ENCODE measurements at regions not wholly inside any gene's neighbourhood (a gene's known extent, or its start where the extent isn't known, plus 50 kb on each side); places are given as distances from the start of the nearest gene placed in this dataset.

- DNase-seq, result no peak
- no peaks in the 10 kb centered on the region for H3K36me3 ChIP-seq (ENCODE audit: insufficient read depth, low read length)
- no peak overlapping the region for H3K4me3 Mint-ChIP-seq
- H3K27me3 ChIP-seq (ENCODE audit: control insufficient read depth in 1 of 2, insufficient read depth in 2 of 2, low read length in 2 of 2), result no peaks in the 10 kb centered on the region
- H3K9me3 Mint-ChIP-seq, result no peaks in the 10 kb centered on the region
- ATAC-seq (ENCODE audit: poor library complexity), result no peak
- ChIA-PET CTCF (no interaction called here), POLR2A (no interaction called here)
- TF ChIP-seq, protein P1, sequence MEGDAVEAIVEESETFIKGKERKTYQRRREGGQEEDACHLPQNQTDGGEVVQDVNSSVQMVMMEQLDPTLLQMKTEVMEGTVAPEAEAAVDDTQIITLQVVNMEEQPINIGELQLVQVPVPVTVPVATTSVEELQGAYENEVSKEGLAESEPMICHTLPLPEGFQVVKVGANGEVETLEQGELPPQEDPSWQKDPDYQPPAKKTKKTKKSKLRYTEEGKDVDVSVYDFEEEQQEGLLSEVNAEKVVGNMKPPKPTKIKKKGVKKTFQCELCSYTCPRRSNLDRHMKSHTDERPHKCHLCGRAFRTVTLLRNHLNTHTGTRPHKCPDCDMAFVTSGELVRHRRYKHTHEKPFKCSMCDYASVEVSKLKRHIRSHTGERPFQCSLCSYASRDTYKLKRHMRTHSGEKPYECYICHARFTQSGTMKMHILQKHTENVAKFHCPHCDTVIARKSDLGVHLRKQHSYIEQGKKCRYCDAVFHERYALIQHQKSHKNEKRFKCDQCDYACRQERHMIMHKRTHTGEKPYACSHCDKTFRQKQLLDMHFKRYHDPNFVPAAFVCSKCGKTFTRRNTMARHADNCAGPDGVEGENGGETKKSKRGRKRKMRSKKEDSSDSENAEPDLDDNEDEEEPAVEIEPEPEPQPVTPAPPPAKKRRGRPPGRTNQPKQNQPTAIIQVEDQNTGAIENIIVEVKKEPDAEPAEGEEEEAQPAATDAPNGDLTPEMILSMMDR (IDR thresholded peaks at IDR 0.05), result no peak
- intact Hi-C loops (cut with DNase I, micrococcal nuclease), result no loop called here
- H3K27ac ChIP-seq (ENCODE audit: low read depth in 1 of 2, low read length in 2 of 2), result no peak overlapping the region
- no peaks in the 10 kb centered on the region for H3K9me3 ChIP-seq (ENCODE audit: control insufficient read depth in 1 of 2, insufficient read depth in 1 of 2, low read length in 2 of 2)
- no peaks in the 10 kb centered on the region for H3K4me1 ChIP-seq (ENCODE audit: insufficient read depth, low read length)
- H3K4me3 ChIP-seq (ENCODE audit: low read length), result no peak overlapping the region
- H3K36me3 Mint-ChIP-seq (ENCODE audit: low read depth), result no peaks in the 10 kb centered on the region
- no peaks in the 10 kb centered on the region for H3K27me3 Mint-ChIP-seq
- no peaks in the 10 kb centered on the region for H3K4me1 Mint-ChIP-seq (ENCODE audit: low read depth)
- no peak overlapping the region for H3K27ac Mint-ChIP-seq
Measured at GRCh38 chr1:98260412-98260811, 339.6 kb upstream of the DPYD start.

DNA sequence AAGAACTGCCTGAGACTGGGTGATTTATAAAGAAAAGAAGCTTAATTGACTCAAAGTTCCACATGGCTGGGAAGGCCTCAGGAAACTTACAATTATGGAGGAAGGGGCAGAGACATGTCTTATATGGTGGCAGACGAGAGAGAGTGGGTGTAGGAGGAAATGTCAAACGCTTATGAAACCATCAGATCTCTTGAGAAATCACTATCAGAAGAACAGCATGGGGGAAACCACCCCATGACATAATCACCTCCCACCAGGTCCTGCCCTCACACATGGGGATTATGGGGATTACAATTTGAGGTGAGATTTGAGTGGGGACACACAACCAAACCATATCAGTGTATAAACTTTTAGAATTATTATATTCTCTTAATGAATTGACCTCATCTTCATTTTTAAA, 335.9 kb upstream of the DPYD start:
- ATAC-seq (ENCODE audit: poor library complexity) (no peak), DNase-seq (no peak)
- Histone ChIP-seq H3K9me3 (ENCODE audit: control insufficient read depth in 1 of 2, insufficient read depth in 1 of 2, low read length in 2 of 2) (no peaks in the 10 kb centered on the region), H3K27me3 (ENCODE audit: control insufficient read depth in 1 of 2, insufficient read depth in 2 of 2, low read length in 2 of 2) (no peaks in the 10 kb centered on the region), H3K4me3 (ENCODE audit: low read length) (no peak overlapping the region), H3K36me3 (ENCODE audit: insufficient read depth, low read length) (no peaks in the 10 kb centered on the region), H3K4me1 (ENCODE audit: insufficient read depth, low read length) (no peaks in the 10 kb centered on the region), H3K27ac (ENCODE audit: low read depth in 1 of 2, low read length in 2 of 2) (no peak overlapping the region)
- TF ChIP-seq, protein P1 (IDR thresholded peaks at IDR 0.05), result no peak
- intact Hi-C loops (cut with DNase I, micrococcal nuclease), result no loop called here
- CTCF ChIA-PET, result no interaction called here
- Mint-ChIP-seq H3K36me3 (ENCODE audit: low read depth) (no peaks in the 10 kb centered on the region), H3K4me1 (ENCODE audit: low read depth) (no peaks in the 10 kb centered on the region), H3K4me3 (no peak overlapping the region), H3K27ac (no peak overlapping the region), H3K9me3 (no peaks in the 10 kb centered on the region), H3K27me3 (no peaks in the 10 kb centered on the region)
- POLR2A ChIA-PET, result no interaction called here

GRCh38 chr1:98253145-98253544, 332.3 kb upstream of the DPYD start:
- no peak for DNase-seq
- H3K36me3 ChIP-seq (ENCODE audit: insufficient read depth, low read length), result no peaks in the 10 kb centered on the region
- no peak for ATAC-seq (ENCODE audit: poor library complexity)
- no peak overlapping the region for H3K4me3 Mint-ChIP-seq
- H3K4me3 ChIP-seq (ENCODE audit: low read length), result no peak overlapping the region
- no peaks in the 10 kb centered on the region for H3K4me1 ChIP-seq (ENCODE audit: insufficient read depth, low read length)
- H3K9me3 ChIP-seq (ENCODE audit: control insufficient read depth in 1 of 2, insufficient read depth in 1 of 2, low read length in 2 of 2), result peaks cover 0 to 3% of the 10 kb centered on the region in 2 experiments
- H3K4me1 Mint-ChIP-seq (ENCODE audit: low read depth), result no peaks in the 10 kb centered on the region
- intact Hi-C loops (cut with DNase I, micrococcal nuclease), result no loop called here
- ChIA-PET POLR2A (no interaction called here), CTCF (no interaction called here)
- H3K27me3 ChIP-seq (ENCODE audit: control insufficient read depth in 1 of 2, insufficient read depth in 2 of 2, low read length in 2 of 2), result no peaks in the 10 kb centered on the region
- H3K36me3 Mint-ChIP-seq (ENCODE audit: low read depth), result no peaks in the 10 kb centered on the region
- H3K27ac ChIP-seq (ENCODE audit: low read depth in 1 of 2, low read length in 2 of 2), result no peak overlapping the region
- no peaks in the 10 kb centered on the region for H3K27me3 Mint-ChIP-seq
- H3K9me3 Mint-ChIP-seq, result peaks cover 5% of the 10 kb centered on the region
- no peak overlapping the region for H3K27ac Mint-ChIP-seq
- TF ChIP-seq, protein P1 (IDR thresholded peaks at IDR 0.05), result no peak

Measured in CD4-positive, alpha-beta T cell (primary cell).